ENCODE measurements at regions not wholly inside any gene's neighbourhood (a gene's known extent, or its start where the extent isn't known, plus 50 kb on each side); places are given as distances from the start of the nearest gene placed in this dataset.

DNA sequence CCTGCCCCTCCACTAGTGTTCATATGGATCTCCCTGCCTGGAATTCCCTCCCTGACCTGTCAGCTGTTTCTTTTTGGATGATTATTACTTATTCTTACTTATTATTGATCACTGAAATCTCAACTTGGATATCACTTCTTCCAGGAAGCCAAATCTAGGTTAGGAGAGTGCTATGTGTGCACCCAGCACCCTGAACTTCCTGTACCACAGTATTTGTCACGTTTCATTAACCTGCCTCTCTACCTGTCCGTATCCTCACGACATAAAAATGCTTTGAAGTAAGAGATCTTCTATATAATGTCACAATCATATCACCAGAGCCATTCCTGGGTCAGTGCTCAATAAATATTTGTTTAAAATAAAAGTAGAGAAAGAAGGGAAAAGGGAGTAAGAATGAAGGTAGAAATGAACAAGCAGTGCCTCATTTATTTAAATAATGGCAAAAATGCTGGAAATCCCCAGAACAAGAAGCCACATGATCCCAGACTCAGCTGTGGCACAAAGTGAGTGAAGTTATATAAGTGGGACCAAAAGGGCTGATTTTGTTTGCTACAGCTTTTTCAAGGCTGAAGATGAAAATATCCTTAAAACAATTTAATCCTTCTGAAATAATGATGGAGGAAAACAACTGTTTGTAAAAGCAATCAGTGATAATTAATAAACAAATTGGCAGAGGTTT, 88.0 kb upstream of the MANEA start:
- no peak for TF ChIP-seq POLR2A (IDR thresholded peaks at IDR 0.05)
- TF ChIP-seq, protein P1, sequence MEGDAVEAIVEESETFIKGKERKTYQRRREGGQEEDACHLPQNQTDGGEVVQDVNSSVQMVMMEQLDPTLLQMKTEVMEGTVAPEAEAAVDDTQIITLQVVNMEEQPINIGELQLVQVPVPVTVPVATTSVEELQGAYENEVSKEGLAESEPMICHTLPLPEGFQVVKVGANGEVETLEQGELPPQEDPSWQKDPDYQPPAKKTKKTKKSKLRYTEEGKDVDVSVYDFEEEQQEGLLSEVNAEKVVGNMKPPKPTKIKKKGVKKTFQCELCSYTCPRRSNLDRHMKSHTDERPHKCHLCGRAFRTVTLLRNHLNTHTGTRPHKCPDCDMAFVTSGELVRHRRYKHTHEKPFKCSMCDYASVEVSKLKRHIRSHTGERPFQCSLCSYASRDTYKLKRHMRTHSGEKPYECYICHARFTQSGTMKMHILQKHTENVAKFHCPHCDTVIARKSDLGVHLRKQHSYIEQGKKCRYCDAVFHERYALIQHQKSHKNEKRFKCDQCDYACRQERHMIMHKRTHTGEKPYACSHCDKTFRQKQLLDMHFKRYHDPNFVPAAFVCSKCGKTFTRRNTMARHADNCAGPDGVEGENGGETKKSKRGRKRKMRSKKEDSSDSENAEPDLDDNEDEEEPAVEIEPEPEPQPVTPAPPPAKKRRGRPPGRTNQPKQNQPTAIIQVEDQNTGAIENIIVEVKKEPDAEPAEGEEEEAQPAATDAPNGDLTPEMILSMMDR (IDR thresholded peaks at IDR 0.05), result no peak
